ENCODE measurements at regions not wholly inside any gene's neighbourhood (a gene's known extent, or its start where the extent isn't known, plus 50 kb on each side); places are given as distances from the start of the nearest gene placed in this dataset.

GRCh38 chr2:118761771-118762170, 85.7 kb downstream of the EN1 start:
- H2AFZ ChIP-seq (ENCODE audit: low read length): no peak overlapping the region
- H4K20me1 ChIP-seq (ENCODE audit: insufficient read depth, low read length, poor library complexity, severe bottlenecking): no peaks in the 10 kb centered on the region
- no peak overlapping the region for H3K4me2 ChIP-seq (ENCODE audit: low read depth, low read length, poor library complexity, severe bottlenecking)
- H3F3A ChIP-seq (ENCODE audit: low read depth): no peaks in the 10 kb centered on the region
- H3K36me3 ChIP-seq (ENCODE audit: insufficient read depth, low read length): no peaks in the 10 kb centered on the region
- H3K9me3 ChIP-seq (ENCODE audit: insufficient read depth, low read depth, low read length): no peaks in the 10 kb centered on the region
- H3K4me1 ChIP-seq (ENCODE audit: insufficient read depth, low read length, poor library complexity, severe bottlenecking): no peaks in the 10 kb centered on the region
- no peak overlapping the region for H3K4me3 ChIP-seq (ENCODE audit: low read length, poor library complexity, severe bottlenecking)
- H3K27me3 ChIP-seq (ENCODE audit: insufficient read depth, low read length, poor library complexity, severe bottlenecking): no peaks in the 10 kb centered on the region
- H3K9me2 ChIP-seq (replicated peaks; ENCODE audit: low read depth, low read length): no peaks in the 10 kb centered on the region
- H3K9ac ChIP-seq (ENCODE audit: low read depth, low read length, poor library complexity, severe bottlenecking): no peak overlapping the region
- no peaks in the 10 kb centered on the region for H3K79me2 ChIP-seq (ENCODE audit: insufficient read depth, low read length)
- TF ChIP-seq EZH2phosphoT487 (IDR thresholded peaks at IDR 0.05; ENCODE audit: borderline replicate concordance) (no peak), CTCF (conservative IDR thresholded peaks at IDR 0.05; ENCODE audit: low read length) (no peak)

- TF ChIP-seq CTCF (conservative IDR thresholded peaks at IDR 0.05; ENCODE audit: low read length): no peak
- TF ChIP-seq EZH2phosphoT487 (IDR thresholded peaks at IDR 0.05; ENCODE audit: borderline replicate concordance): no peak
Measured at GRCh38 chr2:118755901-118756300, 91.5 kb downstream of the EN1 start.

GRCh38 chr2:118755384-118755783, 92.1 kb downstream of the EN1 start:
- no peaks in the 10 kb centered on the region for H3K9me3 ChIP-seq (ENCODE audit: insufficient read depth, low read depth, low read length)
- no peak overlapping the region for H3K9ac ChIP-seq (ENCODE audit: low read depth, low read length, poor library complexity, severe bottlenecking)
- no peaks in the 10 kb centered on the region for H3K36me3 ChIP-seq (ENCODE audit: insufficient read depth, low read length)
- no peaks in the 10 kb centered on the region for H3K9me2 ChIP-seq (replicated peaks; ENCODE audit: low read depth, low read length)
- H3K4me3 ChIP-seq (ENCODE audit: low read length, poor library complexity, severe bottlenecking): no peak overlapping the region
- no peaks in the 10 kb centered on the region for H3K79me2 ChIP-seq (ENCODE audit: insufficient read depth, low read length)
- H3K4me2 ChIP-seq (ENCODE audit: low read depth, low read length, poor library complexity, severe bottlenecking): no peak overlapping the region
- TF ChIP-seq EZH2phosphoT487 (IDR thresholded peaks at IDR 0.05; ENCODE audit: borderline replicate concordance): no peak
- TF ChIP-seq CTCF (conservative IDR thresholded peaks at IDR 0.05; ENCODE audit: low read length): no peak
- no peaks in the 10 kb centered on the region for H4K20me1 ChIP-seq (ENCODE audit: insufficient read depth, low read length, poor library complexity, severe bottlenecking)
- H3F3A ChIP-seq (ENCODE audit: low read depth): no peaks in the 10 kb centered on the region
- no peaks in the 10 kb centered on the region for H3K27me3 ChIP-seq (ENCODE audit: insufficient read depth, low read length, poor library complexity, severe bottlenecking)
- no peak overlapping the region for H2AFZ ChIP-seq (ENCODE audit: low read length)
- H3K4me1 ChIP-seq (ENCODE audit: insufficient read depth, low read length, poor library complexity, severe bottlenecking): no peaks in the 10 kb centered on the region

More at GRCh38 chr2:118755901-118756300, 91.5 kb downstream of the EN1 start:
- no peaks in the 10 kb centered on the region for H3K9me3 ChIP-seq (ENCODE audit: insufficient read depth, low read depth, low read length)
- H3K9me2 ChIP-seq (replicated peaks; ENCODE audit: low read depth, low read length): no peaks in the 10 kb centered on the region
- H3K4me2 ChIP-seq (ENCODE audit: low read depth, low read length, poor library complexity, severe bottlenecking): no peak overlapping the region
- H3K36me3 ChIP-seq (ENCODE audit: insufficient read depth, low read length): no peaks in the 10 kb centered on the region
- H3K9ac ChIP-seq (ENCODE audit: low read depth, low read length, poor library complexity, severe bottlenecking): no peak overlapping the region
- no peaks in the 10 kb centered on the region for H3F3A ChIP-seq (ENCODE audit: low read depth)
- no peaks in the 10 kb centered on the region for H3K79me2 ChIP-seq (ENCODE audit: insufficient read depth, low read length)
- no peaks in the 10 kb centered on the region for H3K27me3 ChIP-seq (ENCODE audit: insufficient read depth, low read length, poor library complexity, severe bottlenecking)
- no peak overlapping the region for H3K4me3 ChIP-seq (ENCODE audit: low read length, poor library complexity, severe bottlenecking)
- no peaks in the 10 kb centered on the region for H4K20me1 ChIP-seq (ENCODE audit: insufficient read depth, low read length, poor library complexity, severe bottlenecking)
- H2AFZ ChIP-seq (ENCODE audit: low read length): no peak overlapping the region
- no peaks in the 10 kb centered on the region for H3K4me1 ChIP-seq (ENCODE audit: insufficient read depth, low read length, poor library complexity, severe bottlenecking)
